ENCODE measurements at regions not wholly inside any gene's neighbourhood (a gene's known extent, or its start where the extent isn't known, plus 50 kb on each side); places are given as distances from the start of the nearest gene placed in this dataset. TPM values are rescaled to one million over a fixed set of nuclear protein-coding genes. Genes with fewer than 3 reads are reported as not detected.
"Not testable (repeated sequence)": the region's sequence is repeated elsewhere in the genome, so short reads cannot be mapped to it uniquely, and the experiment has no call there.

- peak; percentile 20 for DNase-seq (ENCODE audit: low spot score)
- ATAC-seq (ENCODE audit: low FRiP score) = not testable (repeated sequence)
Observed at GRCh38 chr9:40361018-40361417, 767.5 kb downstream of the FOXD4L6 start.

GRCh38 chr9:40330958-40331357 lies 797.5 kb downstream of the FOXD4L6 start:
- not testable (repeated sequence) for DNase-seq (ENCODE audit: low spot score); ATAC-seq (ENCODE audit: low FRiP score)

- not testable (repeated sequence) for DNase-seq (ENCODE audit: low spot score); ATAC-seq (ENCODE audit: low FRiP score)
Observed at GRCh38 chr9:40328907-40329306, 799.6 kb downstream of the FOXD4L6 start.

- DNase-seq (ENCODE audit: low spot score); ATAC-seq (ENCODE audit: low FRiP score): not testable (repeated sequence)
Observed at GRCh38 chr9:40326179-40326578, 802.3 kb downstream of the FOXD4L6 start.

- DNase-seq (ENCODE audit: low spot score); ATAC-seq (ENCODE audit: low FRiP score): not testable (repeated sequence)
Observed at GRCh38 chr9:40322730-40323129, 805.8 kb downstream of the FOXD4L6 start.

GRCh38 chr9:40321857-40322256 lies 806.6 kb downstream of the FOXD4L6 start:
- not testable (repeated sequence) for ATAC-seq (ENCODE audit: low FRiP score); DNase-seq (ENCODE audit: low spot score)

GRCh38 chr9:40321204-40321603 lies 807.3 kb downstream of the FOXD4L6 start:
- ATAC-seq (ENCODE audit: low FRiP score); DNase-seq (ENCODE audit: low spot score): not testable (repeated sequence)

- ATAC-seq (ENCODE audit: low FRiP score); DNase-seq (ENCODE audit: low spot score): not testable (repeated sequence)
Observed at GRCh38 chr9:40315215-40315614, 813.3 kb downstream of the FOXD4L6 start.

- not testable (repeated sequence) for ATAC-seq (ENCODE audit: low FRiP score); DNase-seq (ENCODE audit: low spot score)
Observed at GRCh38 chr9:40289999-40290398, 838.5 kb downstream of the FOXD4L6 start.

Small RNA genes lying in the stretch of these regions (small RNA-seq; reads per million reads assigned to genes)
- gene AL591471.1 (not detected), gene BX664727.2 (not detected)
